HG03460 (cell line): ENCODE measurements at regions not wholly inside any gene's neighbourhood (a gene's known extent, or its start where the extent isn't known, plus 50 kb on each side); places are given as distances from the start of the nearest gene placed in this dataset.
"Not testable (repeated sequence)": the region's sequence is repeated elsewhere in the genome, so short reads cannot be mapped to it uniquely, and the experiment has no call there.

ENCODE experiments used
- ATAC-seq: cut with Tn5 transposase; IDR thresholded peaks from one replicate; pipeline ENCODE4 v1.9.1; 2021; ENCODE audit not compliant: unreplicated experiment

- ATAC-seq: not testable (repeated sequence)
These were observed 1763.0 kb downstream of the SPATA31A7 start for GRCh38 chr9:62952840-62953239.
